NT2/D1 (cell line): ENCODE measurements at regions not wholly inside any gene's neighbourhood (a gene's known extent, or its start where the extent isn't known, plus 50 kb on each side); places are given as distances from the start of the nearest gene placed in this dataset.

Experiments used
- SUZ12 ChIP-seq: IDR thresholded peaks from 2 replicates; pipeline ENCODE4 v1.6.1; 2011; ENCODE audit not compliant: insufficient read length, insufficient read depth; ENCODE audit errors: extremely low read depth
- YY1 ChIP-seq: IDR thresholded peaks from 2 replicates; pipeline ENCODE4 v1.6.1; 2011; ENCODE audit not compliant: insufficient read length, insufficient read depth
- ZNF274 ChIP-seq: IDR thresholded peaks from 2 replicates; pipeline ENCODE4 v1.6.1; 2011; ENCODE audit warnings: mild to moderate bottlenecking, low read depth, low read length

- no peak for TF ChIP-seq ZNF274
- TF ChIP-seq YY1, result no peak
- no peak for TF ChIP-seq SUZ12
These were observed 194.6 kb upstream of the TPM1 start for GRCh38 chr15:62847900-62848489.
